ENCODE measurements at regions not wholly inside any gene's neighbourhood (a gene's known extent, or its start where the extent isn't known, plus 50 kb on each side); places are given as distances from the start of the nearest gene placed in this dataset.

GRCh38 chr4:129345609-129346008, 249.7 kb downstream of the C4orf33 start:
- DNase-seq (ENCODE audit: low spot score in 2 of 2) (no peak), FAIRE-seq (no peak)

- DNase-seq (ENCODE audit: low spot score in 2 of 2) (no peak), FAIRE-seq (no peak)
Measured at GRCh38 chr4:129346036-129346435, 250.1 kb downstream of the C4orf33 start.

GRCh38 chr4:129346734-129347133, 250.8 kb downstream of the C4orf33 start:
- FAIRE-seq (no peak), DNase-seq (ENCODE audit: low spot score in 2 of 2) (no peak)

GRCh38 chr4:129350834-129351721, 255.1 kb downstream of the C4orf33 start:
- DNase-seq (ENCODE audit: low spot score in 2 of 2), result no peak
- FAIRE-seq, result no peak

GRCh38 chr4:129352480-129352879, 256.5 kb downstream of the C4orf33 start:
- FAIRE-seq, result no peak
- DNase-seq (ENCODE audit: low spot score in 2 of 2), result no peak

- DNase-seq (ENCODE audit: low spot score in 2 of 2) (no peak), FAIRE-seq (no peak)
Measured at GRCh38 chr4:129353490-129353889, 257.5 kb downstream of the C4orf33 start.

GRCh38 chr4:129355031-129355430, 259.1 kb downstream of the C4orf33 start:
- FAIRE-seq (no peak), DNase-seq (ENCODE audit: low spot score in 2 of 2) (no peak)

GRCh38 chr4:129355516-129355915, 259.6 kb downstream of the C4orf33 start:
- DNase-seq (ENCODE audit: low spot score in 2 of 2) (no peak), FAIRE-seq (no peak)

GRCh38 chr4:129358571-129358970, 262.6 kb downstream of the C4orf33 start:
- FAIRE-seq, result no peak

GRCh38 chr4:129359461-129359860, 263.5 kb downstream of the C4orf33 start:
- FAIRE-seq, result no peak

More at GRCh38 chr4:129358571-129358970, 262.6 kb downstream of the C4orf33 start:
- no peak for DNase-seq (ENCODE audit: low spot score in 2 of 2)

GRCh38 chr4:129362691-129363274, 266.8 kb downstream of the C4orf33 start:
- DNase-seq (ENCODE audit: low spot score in 2 of 2) (peak; percentile 9 to 34), FAIRE-seq (peak; percentile 74)

More at GRCh38 chr4:129359461-129359860, 263.5 kb downstream of the C4orf33 start:
- no peak for DNase-seq (ENCODE audit: low spot score in 2 of 2)

GRCh38 chr4:129364747-129365452, 268.9 kb downstream of the C4orf33 start:
- FAIRE-seq (no peak), DNase-seq (ENCODE audit: low spot score in 2 of 2) (no peak)

GRCh38 chr4:129369361-129370010, 273.5 kb downstream of the C4orf33 start:
- DNase-seq (ENCODE audit: low spot score in 2 of 2), result no peak
- FAIRE-seq, result no peak

- FAIRE-seq, result no peak
- no peak for DNase-seq (ENCODE audit: low spot score in 2 of 2)
Measured at GRCh38 chr4:129371065-129371464, 275.1 kb downstream of the C4orf33 start.

GRCh38 chr4:129371926-129372325, 276.0 kb downstream of the C4orf33 start:
- FAIRE-seq (no peak), DNase-seq (ENCODE audit: low spot score in 2 of 2) (no peak)

- FAIRE-seq (no peak), DNase-seq (ENCODE audit: low spot score in 2 of 2) (no peak)
Measured at GRCh38 chr4:129377131-129377845, 281.3 kb downstream of the C4orf33 start.

- FAIRE-seq, result no peak
Measured at GRCh38 chr4:129378364-129378763, 282.4 kb downstream of the C4orf33 start.

GRCh38 chr4:129379429-129379828, 283.5 kb downstream of the C4orf33 start:
- no peak for FAIRE-seq

More at GRCh38 chr4:129378364-129378763, 282.4 kb downstream of the C4orf33 start:
- no peak for DNase-seq (ENCODE audit: low spot score in 2 of 2)

GRCh38 chr4:129384974-129385373, 289.0 kb downstream of the C4orf33 start:
- DNase-seq (ENCODE audit: low spot score in 2 of 2) (no peak), FAIRE-seq (no peak)

More at GRCh38 chr4:129379429-129379828, 283.5 kb downstream of the C4orf33 start:
- no peak for DNase-seq (ENCODE audit: low spot score in 2 of 2)

- DNase-seq (ENCODE audit: low spot score in 2 of 2), result no peak
- FAIRE-seq, result no peak
Measured at GRCh38 chr4:129387666-129388065, 291.7 kb downstream of the C4orf33 start.
